Thoracic aorta (tissue), 2 donors: ENCODE measurements at regions not wholly inside any gene's neighbourhood (a gene's known extent, or its start where the extent isn't known, plus 50 kb on each side); places are given as distances from the start of the nearest gene placed in this dataset.

Experiments
- ATAC-seq: fragments of 150-250 bp; one replicate; pipeline ENCODE4 v1.8.0; 2017; ENCODE audit warnings: low read depth; ENCODE audit not compliant: insufficient number of reproducible peaks, low FRiP score
- DNase-seq: peaks from one replicate; pipeline ENCODE4 v3.0.0-alpha.2; 2020; ENCODE audit warnings: low spot score
- H3K27ac ChIP-seq, 2 donors: fragments of 200-600 bp; sonication (generic); 1 replicate in 1 of 2; 2 replicates in 1 of 2; pipeline ENCODE4 v1.5.1; 2016; ENCODE audit warnings: mild to moderate bottlenecking in 2 of 2, moderate library complexity in 2 of 2
- H3K27me3 ChIP-seq: fragments of 200-600 bp; sonication (generic); replicated peaks from 2 replicates; pipeline ENCODE4 v1.6.0; 2016; ENCODE audit warnings: mild to moderate bottlenecking; ENCODE audit not compliant: insufficient read depth
- H3K36me3 ChIP-seq: fragments of 200-600 bp; sonication (generic); one replicate; pipeline ENCODE4 v1.5.1; 2016
- H3K4me1 ChIP-seq, 2 donors: fragments of 200-600 bp; sonication (generic); 1 replicate in 1 of 2; 2 replicates in 1 of 2; pipeline versions ENCODE4 v1.5.1 to v1.6.0; 2016; ENCODE audit warnings: low read depth in 2 of 2, mild to moderate bottlenecking in 1 of 2; ENCODE audit not compliant: control insufficient read depth in 1 of 2
- H3K4me3 ChIP-seq: fragments of 200-600 bp; sonication (generic); 2 replicates; pipeline ENCODE4 v1.5.1; 2016; ENCODE audit warnings: mild to moderate bottlenecking
- H3K9me3 ChIP-seq: fragments of 200-600 bp; sonication (generic); 2 replicates; pipeline ENCODE4 v1.5.1; 2016
- TF ChIP-seq, protein P1 (sequence below): fragments of 200-600 bp; sonication (generic); IDR thresholded peaks from one replicate; pipeline ENCODE4 v1.5.1; 2019; ENCODE audit warnings: antibody characterized with exemption

DNA sequence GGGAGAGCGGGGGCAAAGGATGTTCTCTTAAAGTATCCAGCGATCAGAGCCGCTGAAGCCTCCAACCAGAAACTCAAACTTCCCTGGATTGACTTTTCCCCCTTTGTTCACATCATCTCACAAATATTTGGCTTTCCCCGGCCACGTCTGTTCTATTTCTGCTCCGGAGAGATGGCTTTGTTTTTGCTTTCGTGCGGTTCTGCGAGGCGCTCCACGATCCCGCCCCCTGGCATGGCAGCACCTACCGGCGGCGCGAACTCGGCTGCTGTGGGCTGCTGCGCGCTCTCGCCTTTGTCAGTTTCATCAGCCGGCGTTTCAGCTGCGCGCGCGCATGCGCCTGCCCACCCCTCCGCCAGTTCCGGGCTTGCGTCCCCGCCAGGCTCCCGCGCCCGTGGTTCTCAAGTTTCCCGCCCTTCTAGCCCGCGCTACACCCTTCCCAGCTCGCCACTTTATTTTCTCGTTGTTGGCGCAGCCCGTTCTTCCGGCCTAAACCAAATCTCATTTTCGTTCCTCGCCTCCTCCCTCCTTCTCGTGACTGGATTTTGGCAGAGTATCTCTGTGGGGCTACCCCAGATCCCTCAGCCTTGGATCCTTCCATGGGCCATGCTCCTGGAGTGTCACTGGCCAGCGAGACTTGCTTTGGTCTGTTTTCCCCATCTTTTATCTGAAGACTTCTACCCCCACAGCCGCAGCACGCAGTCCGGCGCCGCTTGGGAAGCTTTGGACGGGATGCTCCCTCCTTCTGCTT is 98.0 kb downstream of the INSIG2 start:
- ATAC-seq, result peak; percentile 60
- H3K27ac ChIP-seq, result peak overlapping the region; percentile 93 to 95

DNA sequence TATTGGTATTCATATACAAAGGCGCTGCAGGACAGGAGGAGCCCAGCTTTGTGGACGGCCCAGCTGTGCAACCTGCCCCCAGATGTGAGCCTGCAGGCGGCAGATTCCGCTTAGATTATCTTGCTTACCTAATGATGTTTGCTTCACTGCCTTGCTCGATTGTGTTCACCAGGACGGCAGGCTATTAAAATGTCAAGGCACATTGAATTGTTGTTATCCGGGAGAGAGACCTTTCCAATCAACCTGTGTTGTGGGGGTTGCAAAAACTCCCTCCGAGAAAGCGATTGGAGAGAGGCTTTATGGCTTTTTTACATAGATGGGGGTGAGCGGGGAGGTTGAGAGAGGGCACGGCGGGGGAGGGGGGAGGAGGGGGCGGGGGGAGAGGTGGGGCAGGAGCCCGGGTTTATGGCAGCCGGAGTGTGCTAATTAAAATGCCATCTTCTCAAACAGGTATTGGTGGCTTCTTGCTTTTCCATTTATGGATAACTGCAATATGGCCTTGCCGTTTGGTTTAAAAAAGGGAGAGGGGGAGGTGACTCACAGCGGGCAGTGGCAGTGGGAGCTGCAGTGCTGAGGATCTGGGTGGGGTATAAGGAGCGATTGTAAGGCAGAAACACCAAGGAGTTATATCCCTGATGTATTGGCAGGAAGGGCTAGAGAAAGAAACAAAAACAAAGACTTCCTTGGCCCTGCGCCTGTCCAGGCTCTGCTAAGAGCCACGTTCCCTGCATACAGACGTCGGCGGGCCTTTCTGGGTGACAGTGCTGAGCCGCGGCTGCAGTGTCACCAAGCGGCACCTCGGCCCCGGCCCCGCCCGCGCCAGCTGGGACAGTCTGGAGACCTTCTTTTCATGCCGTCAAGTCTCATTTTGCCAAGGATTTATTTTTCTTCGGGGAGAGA is 97.2 kb downstream of the INSIG2 start:
- peak overlapping the region; percentile 82 for H3K4me3 ChIP-seq
- no peaks in the 10 kb centered on the region for H3K36me3 ChIP-seq
- ATAC-seq (peak; percentile 64), DNase-seq (no peak)
- peak overlapping the region; percentile 93 to 95 for H3K27ac ChIP-seq
- no peaks in the 10 kb centered on the region for H3K9me3 ChIP-seq
- peaks cover 2 to 13% of the 10 kb centered on the region in 2 donors for H3K4me1 ChIP-seq
- no peaks in the 10 kb centered on the region for H3K27me3 ChIP-seq
- TF ChIP-seq, protein P1, sequence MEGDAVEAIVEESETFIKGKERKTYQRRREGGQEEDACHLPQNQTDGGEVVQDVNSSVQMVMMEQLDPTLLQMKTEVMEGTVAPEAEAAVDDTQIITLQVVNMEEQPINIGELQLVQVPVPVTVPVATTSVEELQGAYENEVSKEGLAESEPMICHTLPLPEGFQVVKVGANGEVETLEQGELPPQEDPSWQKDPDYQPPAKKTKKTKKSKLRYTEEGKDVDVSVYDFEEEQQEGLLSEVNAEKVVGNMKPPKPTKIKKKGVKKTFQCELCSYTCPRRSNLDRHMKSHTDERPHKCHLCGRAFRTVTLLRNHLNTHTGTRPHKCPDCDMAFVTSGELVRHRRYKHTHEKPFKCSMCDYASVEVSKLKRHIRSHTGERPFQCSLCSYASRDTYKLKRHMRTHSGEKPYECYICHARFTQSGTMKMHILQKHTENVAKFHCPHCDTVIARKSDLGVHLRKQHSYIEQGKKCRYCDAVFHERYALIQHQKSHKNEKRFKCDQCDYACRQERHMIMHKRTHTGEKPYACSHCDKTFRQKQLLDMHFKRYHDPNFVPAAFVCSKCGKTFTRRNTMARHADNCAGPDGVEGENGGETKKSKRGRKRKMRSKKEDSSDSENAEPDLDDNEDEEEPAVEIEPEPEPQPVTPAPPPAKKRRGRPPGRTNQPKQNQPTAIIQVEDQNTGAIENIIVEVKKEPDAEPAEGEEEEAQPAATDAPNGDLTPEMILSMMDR, result no peak

More for the DNA sequence above, 98.0 kb downstream of the INSIG2 start:
- DNase-seq, result peak; percentile 52
- Histone ChIP-seq H3K9me3 (no peaks in the 10 kb centered on the region), H3K27me3 (no peaks in the 10 kb centered on the region), H3K36me3 (no peaks in the 10 kb centered on the region), H3K4me1 (peaks cover 2 to 13% of the 10 kb centered on the region in 2 donors), H3K4me3 (peak overlapping the region; percentile 82)
- TF ChIP-seq, protein P1, result no peak

DNA sequence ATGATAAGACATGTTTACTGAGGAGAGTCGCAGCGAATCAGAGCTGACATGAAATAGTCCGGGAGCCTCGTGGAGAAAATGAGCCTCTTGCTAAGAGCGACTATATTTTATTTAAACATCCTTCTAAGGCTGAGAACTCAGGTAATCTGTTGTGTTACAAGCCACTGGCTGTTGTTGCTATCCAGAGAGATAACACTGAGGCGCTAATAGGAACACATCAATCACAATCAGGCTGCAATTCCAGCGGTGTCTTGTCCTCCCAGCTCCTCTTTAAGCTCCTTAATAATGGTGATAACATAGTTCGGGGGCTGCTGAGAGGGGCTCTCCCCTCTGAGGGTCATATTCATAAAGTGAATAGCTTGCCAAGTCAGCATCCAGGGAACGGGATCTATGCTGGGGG is 95.1 kb downstream of the INSIG2 start:
- H3K27me3 ChIP-seq, result no peaks in the 10 kb centered on the region
- H3K9me3 ChIP-seq, result no peaks in the 10 kb centered on the region
- DNase-seq, result no peak
- peaks cover 2 to 7% of the 10 kb centered on the region in 2 donors for H3K4me1 ChIP-seq
- no peak overlapping the region for H3K27ac ChIP-seq
- no peak overlapping the region for H3K4me3 ChIP-seq
- no peak for ATAC-seq
- no peaks in the 10 kb centered on the region for H3K36me3 ChIP-seq
- TF ChIP-seq, protein P1, result no peak

DNA sequence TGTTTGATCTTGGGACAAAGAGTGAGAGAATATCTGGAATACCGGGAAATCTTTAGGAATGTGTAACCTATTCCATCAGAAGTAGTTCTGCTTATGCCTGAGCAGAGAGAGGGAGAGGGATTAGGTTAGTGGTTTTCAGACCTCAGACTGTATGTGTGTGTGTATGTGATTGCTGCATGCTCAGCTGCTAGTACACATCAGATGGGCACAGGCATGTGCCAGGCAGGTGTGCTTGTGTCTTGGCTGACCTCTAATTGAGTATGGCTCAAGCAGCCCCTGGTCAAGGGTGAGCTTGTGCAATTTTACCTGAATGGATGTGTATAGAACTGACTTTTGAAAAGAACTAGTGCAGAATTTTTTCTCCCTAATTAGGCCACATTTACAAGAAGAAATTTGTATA is 91.2 kb downstream of the INSIG2 start:
- no peak overlapping the region for H3K4me3 ChIP-seq
- no peaks in the 10 kb centered on the region for H3K9me3 ChIP-seq
- no peak for DNase-seq
- ATAC-seq, result no peak
- H3K27ac ChIP-seq, result no peak overlapping the region
- H3K36me3 ChIP-seq, result no peaks in the 10 kb centered on the region
- TF ChIP-seq, protein P1, result no peak
- no peaks in the 10 kb centered on the region for H3K27me3 ChIP-seq
- H3K4me1 ChIP-seq, result no peaks in the 10 kb centered on the region

DNA sequence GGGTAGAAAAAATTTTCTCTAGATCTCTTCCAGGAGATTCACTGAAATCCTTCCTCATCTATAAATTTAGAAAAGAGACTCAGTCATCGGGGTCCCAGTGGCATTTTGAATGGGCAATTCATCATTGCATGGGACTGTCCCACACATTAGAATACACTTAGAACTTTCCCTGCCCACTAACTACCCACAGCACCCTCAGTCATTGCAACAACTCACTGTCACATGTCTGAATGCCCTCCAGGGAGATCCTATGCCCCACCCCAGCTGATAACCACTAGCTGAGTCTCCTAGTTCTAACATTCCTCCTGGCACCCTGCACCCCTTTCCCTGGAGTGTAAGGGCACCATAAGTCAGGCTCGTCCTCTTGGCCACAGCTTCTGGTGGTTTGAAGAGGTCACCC is 89.6 kb downstream of the INSIG2 start:
- TF ChIP-seq, protein P1, result no peak
- Histone ChIP-seq H3K9me3 (no peaks in the 10 kb centered on the region), H3K36me3 (no peaks in the 10 kb centered on the region), H3K4me3 (no peak overlapping the region), H3K27ac (no peak overlapping the region), H3K27me3 (no peaks in the 10 kb centered on the region), H3K4me1 (no peaks in the 10 kb centered on the region)
- ATAC-seq (no peak), DNase-seq (no peak)
